ENCODE measurements at regions not wholly inside any gene's neighbourhood (a gene's known extent, or its start where the extent isn't known, plus 50 kb on each side); places are given as distances from the start of the nearest gene placed in this dataset.

GRCh38 chr7:136807598-136807997 is 60.9 kb upstream of the CHRM2 start:
- H3K9me3 Mint-ChIP-seq: peaks cover 21% of the 10 kb centered on the region
- no peaks in the 10 kb centered on the region for H3K36me3 Mint-ChIP-seq (ENCODE audit: insufficient read depth)
- ATAC-seq (no peak), DNase-seq (no peak)
- no peak overlapping the region for H3K4me3 Mint-ChIP-seq
- no peaks in the 10 kb centered on the region for H3K4me1 Mint-ChIP-seq (ENCODE audit: low read depth)
- no peaks in the 10 kb centered on the region for H3K27me3 Mint-ChIP-seq (ENCODE audit: low read depth)

GRCh38 chr7:136803028-136803427 is 65.4 kb upstream of the CHRM2 start:
- DNase-seq (no peak), ATAC-seq (no peak)
- peaks cover 19% of the 10 kb centered on the region for H3K9me3 Mint-ChIP-seq
- H3K4me1 Mint-ChIP-seq (ENCODE audit: low read depth): no peaks in the 10 kb centered on the region
- no peaks in the 10 kb centered on the region for H3K36me3 Mint-ChIP-seq (ENCODE audit: insufficient read depth)
- no peak overlapping the region for H3K4me3 Mint-ChIP-seq
- no peaks in the 10 kb centered on the region for H3K27me3 Mint-ChIP-seq (ENCODE audit: low read depth)

- H3K36me3 Mint-ChIP-seq (ENCODE audit: insufficient read depth): no peaks in the 10 kb centered on the region
- peaks cover 6% of the 10 kb centered on the region for H3K9me3 Mint-ChIP-seq
- no peaks in the 10 kb centered on the region for H3K4me1 Mint-ChIP-seq (ENCODE audit: low read depth)
- DNase-seq (no peak), ATAC-seq (no peak)
- H3K27me3 Mint-ChIP-seq (ENCODE audit: low read depth): no peaks in the 10 kb centered on the region
- no peak overlapping the region for H3K4me3 Mint-ChIP-seq
Measured at GRCh38 chr7:136783934-136784333, 84.5 kb upstream of the CHRM2 start.

DNA sequence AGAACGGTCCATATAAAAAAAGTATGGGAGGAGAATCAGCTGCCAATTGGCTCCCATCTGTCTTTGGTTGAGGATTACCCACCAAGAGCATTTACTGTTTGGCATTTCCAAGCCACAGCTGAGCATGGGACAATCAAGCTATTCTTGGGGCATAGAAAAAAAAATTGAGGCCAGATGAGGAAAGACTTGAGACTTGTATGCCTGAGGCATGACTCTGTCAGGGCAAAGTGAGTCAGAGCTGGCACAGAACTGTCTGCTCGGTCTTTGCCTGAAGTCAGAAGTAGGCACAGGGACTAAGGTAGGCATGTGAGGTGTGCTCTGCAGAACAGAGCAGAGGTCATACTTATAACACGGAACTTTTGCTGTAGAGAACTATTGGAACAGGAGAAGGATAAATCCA is 126.5 kb upstream of the CHRM2 start:
- ATAC-seq: no peak
- no peak overlapping the region for H3K4me3 Mint-ChIP-seq
- H3K27me3 Mint-ChIP-seq (ENCODE audit: low read depth): no peaks in the 10 kb centered on the region
- no peaks in the 10 kb centered on the region for H3K36me3 Mint-ChIP-seq (ENCODE audit: insufficient read depth)
- H3K9me3 Mint-ChIP-seq: peaks cover 30% of the 10 kb centered on the region
- DNase-seq: no peak
- H3K4me1 Mint-ChIP-seq (ENCODE audit: low read depth): no peaks in the 10 kb centered on the region

- Mint-ChIP-seq H3K27me3 (ENCODE audit: low read depth) (no peaks in the 10 kb centered on the region), H3K36me3 (ENCODE audit: insufficient read depth) (no peaks in the 10 kb centered on the region), H3K4me1 (ENCODE audit: low read depth) (no peaks in the 10 kb centered on the region), H3K4me3 (no peak overlapping the region), H3K9me3 (peaks cover 33% of the 10 kb centered on the region)
- DNase-seq (no peak), ATAC-seq (no peak)
Measured at GRCh38 chr7:136728945-136729344, 139.5 kb upstream of the CHRM2 start.

GRCh38 chr7:136726460-136726859 is 142.0 kb upstream of the CHRM2 start:
- DNase-seq (no peak), ATAC-seq (no peak)
- peaks cover 27% of the 10 kb centered on the region for H3K9me3 Mint-ChIP-seq
- H3K27me3 Mint-ChIP-seq (ENCODE audit: low read depth): no peaks in the 10 kb centered on the region
- no peak overlapping the region for H3K4me3 Mint-ChIP-seq
- no peaks in the 10 kb centered on the region for H3K36me3 Mint-ChIP-seq (ENCODE audit: insufficient read depth)
- H3K4me1 Mint-ChIP-seq (ENCODE audit: low read depth): no peaks in the 10 kb centered on the region

- Mint-ChIP-seq H3K4me1 (ENCODE audit: low read depth) (no peaks in the 10 kb centered on the region), H3K9me3 (peaks cover 17% of the 10 kb centered on the region), H3K36me3 (ENCODE audit: insufficient read depth) (no peaks in the 10 kb centered on the region), H3K27me3 (ENCODE audit: low read depth) (no peaks in the 10 kb centered on the region), H3K4me3 (no peak overlapping the region)
- DNase-seq (no peak), ATAC-seq (no peak)
Measured at GRCh38 chr7:136717910-136718557, 150.4 kb upstream of the CHRM2 start.

DNA sequence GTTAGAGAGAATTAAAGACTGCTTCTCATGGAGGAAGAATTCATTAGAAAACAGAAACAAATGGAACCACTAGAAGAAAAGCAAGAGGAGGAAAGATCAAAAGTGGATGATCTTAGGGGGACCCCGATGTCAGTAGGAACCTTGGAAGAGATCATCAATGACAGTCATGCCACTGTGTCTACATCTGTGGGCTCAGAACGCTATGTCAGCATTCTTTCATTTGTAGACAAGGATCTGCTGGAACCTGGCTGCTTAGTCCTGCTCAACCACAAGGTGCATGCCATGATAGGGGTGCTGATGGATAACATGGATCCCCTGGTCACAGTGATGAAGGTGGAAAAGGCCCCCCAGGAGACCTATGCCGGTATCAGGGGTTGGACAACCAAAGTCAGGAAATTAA is 154.4 kb upstream of the CHRM2 start:
- H3K36me3 Mint-ChIP-seq (ENCODE audit: insufficient read depth): no peaks in the 10 kb centered on the region
- no peaks in the 10 kb centered on the region for H3K4me1 Mint-ChIP-seq (ENCODE audit: low read depth)
- DNase-seq (no peak), ATAC-seq (no peak)
- H3K4me3 Mint-ChIP-seq: no peak overlapping the region
- H3K9me3 Mint-ChIP-seq: peaks cover 13% of the 10 kb centered on the region
- no peaks in the 10 kb centered on the region for H3K27me3 Mint-ChIP-seq (ENCODE audit: low read depth)

- Mint-ChIP-seq H3K36me3 (ENCODE audit: insufficient read depth) (no peaks in the 10 kb centered on the region), H3K9me3 (peaks cover 24% of the 10 kb centered on the region), H3K27me3 (ENCODE audit: low read depth) (no peaks in the 10 kb centered on the region), H3K4me1 (ENCODE audit: low read depth) (no peaks in the 10 kb centered on the region), H3K4me3 (no peak overlapping the region)
- DNase-seq (no peak), ATAC-seq (no peak)
Measured at GRCh38 chr7:136710751-136711150, 157.7 kb upstream of the CHRM2 start.

- DNase-seq (no peak), ATAC-seq (no peak)
- no peak overlapping the region for H3K4me3 Mint-ChIP-seq
- no peaks in the 10 kb centered on the region for H3K27me3 Mint-ChIP-seq (ENCODE audit: low read depth)
- H3K36me3 Mint-ChIP-seq (ENCODE audit: insufficient read depth): no peaks in the 10 kb centered on the region
- H3K4me1 Mint-ChIP-seq (ENCODE audit: low read depth): no peaks in the 10 kb centered on the region
- peaks cover 24% of the 10 kb centered on the region for H3K9me3 Mint-ChIP-seq
Measured at GRCh38 chr7:136709876-136710275, 158.6 kb upstream of the CHRM2 start.

DNA sequence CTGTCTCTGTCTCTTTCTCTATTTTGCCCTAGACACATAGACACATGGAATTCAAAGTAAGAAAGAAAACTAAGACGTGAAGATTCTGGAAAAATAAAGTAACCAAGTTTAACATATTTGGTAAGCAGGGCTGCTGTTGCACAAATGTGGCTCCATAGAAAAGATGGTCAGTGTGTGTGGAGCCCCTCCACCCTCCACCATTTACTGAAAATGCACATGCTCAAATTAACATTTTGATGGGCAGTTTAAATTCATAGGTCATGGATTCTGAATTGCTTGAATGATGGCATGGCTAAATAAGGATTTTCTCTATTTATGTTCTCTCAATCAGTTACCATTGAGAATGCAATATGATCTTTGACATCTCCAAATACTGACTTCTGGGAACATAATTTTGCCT is 165.5 kb upstream of the CHRM2 start:
- Mint-ChIP-seq H3K36me3 (ENCODE audit: insufficient read depth) (no peaks in the 10 kb centered on the region), H3K4me3 (no peak overlapping the region), H3K9me3 (peaks cover 23% of the 10 kb centered on the region), H3K27me3 (ENCODE audit: low read depth) (no peaks in the 10 kb centered on the region), H3K4me1 (ENCODE audit: low read depth) (no peaks in the 10 kb centered on the region)
- ATAC-seq (no peak), DNase-seq (no peak)

DNA sequence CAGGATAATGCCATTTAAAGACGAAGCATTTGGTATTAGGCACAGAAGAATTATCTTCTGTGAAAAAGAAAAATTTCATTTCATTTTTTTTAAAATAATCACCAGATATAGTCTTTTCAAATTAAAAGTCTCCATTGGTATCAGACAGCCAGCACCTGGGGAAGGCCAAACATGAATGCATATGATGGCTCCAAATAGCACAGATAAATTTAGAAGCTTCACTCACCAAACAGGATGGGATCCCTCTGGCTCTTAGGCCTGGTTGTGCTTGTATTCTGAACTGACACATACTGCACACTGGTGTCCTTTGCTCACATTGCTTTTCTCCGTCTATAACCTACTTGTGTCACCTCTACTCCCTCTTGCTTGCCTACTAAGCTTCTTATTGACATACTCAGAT is 169.5 kb upstream of the CHRM2 start:
- no peaks in the 10 kb centered on the region for H3K36me3 Mint-ChIP-seq (ENCODE audit: insufficient read depth)
- DNase-seq (no peak), ATAC-seq (no peak)
- H3K27me3 Mint-ChIP-seq (ENCODE audit: low read depth): no peaks in the 10 kb centered on the region
- no peaks in the 10 kb centered on the region for H3K4me1 Mint-ChIP-seq (ENCODE audit: low read depth)
- H3K4me3 Mint-ChIP-seq: no peak overlapping the region
- peaks cover 7% of the 10 kb centered on the region for H3K9me3 Mint-ChIP-seq

DNA sequence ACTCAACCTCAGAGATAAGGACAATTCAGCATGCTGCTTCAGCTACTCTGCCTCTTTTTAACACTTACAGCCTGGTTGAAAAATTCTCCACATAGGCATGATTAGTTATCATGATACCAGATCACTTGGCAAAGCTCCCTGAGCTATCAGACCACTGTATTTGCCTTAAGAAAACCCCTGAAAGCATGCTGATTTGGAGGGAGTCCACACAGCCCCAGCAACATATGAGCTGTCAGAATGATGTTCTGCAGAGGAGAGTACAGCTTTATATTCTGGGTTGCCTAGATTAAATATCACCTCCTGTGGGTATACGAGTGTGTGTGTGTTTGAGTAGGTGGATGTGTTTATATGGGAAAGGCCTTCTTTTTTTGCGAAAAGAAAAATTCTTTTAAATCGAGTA is 170.2 kb upstream of the CHRM2 start:
- Mint-ChIP-seq H3K9me3 (peaks cover 7% of the 10 kb centered on the region), H3K4me3 (no peak overlapping the region), H3K36me3 (ENCODE audit: insufficient read depth) (no peaks in the 10 kb centered on the region), H3K27me3 (ENCODE audit: low read depth) (no peaks in the 10 kb centered on the region), H3K4me1 (ENCODE audit: low read depth) (no peaks in the 10 kb centered on the region)
- DNase-seq (no peak), ATAC-seq (no peak)

DNA sequence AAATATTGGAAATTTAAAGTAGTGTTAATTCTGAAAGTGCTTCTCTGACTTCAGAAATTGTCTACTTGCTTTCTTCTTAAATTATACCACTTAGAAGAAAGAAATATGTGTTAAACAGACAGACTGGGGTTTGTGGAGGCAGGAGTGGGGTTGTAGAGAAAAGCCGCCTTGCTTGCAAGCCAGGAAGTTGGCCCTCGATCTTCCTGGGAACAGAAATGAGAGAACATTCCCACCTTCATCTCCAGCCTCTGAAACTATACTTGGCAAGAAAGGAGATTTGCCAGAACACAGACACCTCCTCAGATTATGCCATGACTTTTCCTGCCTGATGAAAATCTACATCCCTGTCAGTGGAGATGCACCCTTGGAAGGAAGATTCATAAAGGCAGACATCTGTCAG is 171.2 kb upstream of the CHRM2 start:
- no peak for ATAC-seq
- Mint-ChIP-seq H3K36me3 (ENCODE audit: insufficient read depth) (no peaks in the 10 kb centered on the region), H3K27me3 (ENCODE audit: low read depth) (no peaks in the 10 kb centered on the region), H3K4me1 (ENCODE audit: low read depth) (no peaks in the 10 kb centered on the region), H3K9me3 (peaks cover 7% of the 10 kb centered on the region), H3K4me3 (no peak overlapping the region)
- DNase-seq: no peak

- Mint-ChIP-seq H3K27me3 (ENCODE audit: low read depth) (no peaks in the 10 kb centered on the region), H3K9me3 (no peaks in the 10 kb centered on the region), H3K4me3 (no peak overlapping the region), H3K36me3 (ENCODE audit: insufficient read depth) (no peaks in the 10 kb centered on the region), H3K4me1 (ENCODE audit: low read depth) (no peaks in the 10 kb centered on the region)
- ATAC-seq (no peak), DNase-seq (no peak)
Measured at GRCh38 chr7:136693166-136694119, 175.0 kb upstream of the CHRM2 start.

All from activated T-cell treated with anti-CD3 and anti-CD28 coated beads, Interleukin-2, amount 50 U/mL, for 4 hours (primary cell).